ENCODE measurements at regions not wholly inside any gene's neighbourhood (a gene's known extent, or its start where the extent isn't known, plus 50 kb on each side); places are given as distances from the start of the nearest gene placed in this dataset.

DNA sequence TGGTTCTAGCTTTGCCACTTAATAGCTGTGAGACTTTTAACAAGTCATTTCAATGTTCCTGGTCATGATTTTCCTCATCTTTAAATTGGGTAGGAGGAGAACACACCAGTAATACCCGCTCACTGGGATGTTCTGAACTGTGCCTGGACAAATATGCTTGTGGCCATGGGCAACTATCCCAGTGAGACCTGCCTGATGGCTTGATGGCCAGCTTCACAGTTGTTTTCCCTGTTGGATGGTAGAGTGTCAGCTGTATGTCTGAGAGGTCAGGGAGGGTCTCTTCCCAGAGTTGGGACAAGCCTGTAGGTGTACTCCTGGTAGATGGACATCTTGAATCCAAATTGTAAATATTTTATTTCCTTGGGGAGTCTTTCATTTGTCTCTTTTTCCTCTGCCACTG lies 92.5 kb upstream of the PFN2 start:
- DNase-seq (ENCODE audit: low read depth) = no peak

DNA sequence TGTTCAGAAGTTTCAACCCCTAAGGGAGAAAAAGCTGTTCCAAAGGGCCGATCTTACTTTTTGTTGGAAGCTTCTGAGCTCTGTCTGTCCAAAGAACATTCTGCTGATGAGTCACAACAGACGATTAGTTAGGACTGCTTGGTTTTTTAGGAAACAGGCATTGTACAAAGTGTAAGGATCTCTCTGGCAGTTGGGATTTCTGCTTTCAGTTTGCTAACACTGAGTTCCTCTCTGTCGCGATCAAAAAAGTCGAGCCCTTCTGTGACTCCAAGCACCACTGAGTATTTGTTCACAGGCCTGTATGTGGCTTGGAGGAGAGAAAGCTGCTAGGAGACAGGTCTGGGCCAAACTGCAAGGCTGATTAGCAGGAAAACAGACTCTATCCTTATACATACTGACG lies 91.8 kb upstream of the PFN2 start:
- no peak for DNase-seq (ENCODE audit: low read depth)

DNA sequence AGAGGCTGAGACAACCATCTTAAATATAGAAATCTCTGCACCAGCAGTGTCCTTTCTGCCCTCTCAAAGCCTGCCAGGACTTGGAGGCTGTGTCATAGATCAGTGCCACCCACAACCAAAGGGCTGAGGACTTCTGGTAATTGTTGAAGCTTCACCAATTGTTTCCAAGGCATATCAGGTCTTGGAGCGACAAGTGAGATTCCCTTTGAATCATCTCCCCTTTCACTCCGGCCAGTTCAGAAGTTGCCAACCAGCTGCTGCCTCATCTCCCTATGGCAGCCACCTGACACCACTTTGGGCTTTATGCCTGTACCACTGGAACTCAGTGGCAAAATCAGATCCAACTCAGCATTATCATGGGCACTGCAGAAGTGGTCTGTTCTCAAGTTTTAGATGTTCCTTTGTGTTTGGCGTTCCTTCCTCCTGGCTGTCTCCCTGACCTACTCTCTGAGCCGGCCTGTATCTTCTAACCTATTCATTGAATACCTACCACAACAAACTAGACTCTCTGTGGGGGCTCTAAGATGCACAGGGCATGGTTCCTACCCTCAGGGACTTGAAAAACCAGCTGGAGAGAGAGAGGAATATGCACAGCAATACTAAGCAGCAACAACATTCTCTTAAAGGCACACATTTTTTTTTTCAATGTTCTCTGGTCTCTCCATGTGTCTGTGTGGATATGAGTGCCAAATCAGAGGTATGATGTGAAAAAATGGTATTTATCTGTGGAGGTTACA lies 90.8 kb upstream of the PFN2 start:
- no peak for DNase-seq (ENCODE audit: low read depth)

DNA sequence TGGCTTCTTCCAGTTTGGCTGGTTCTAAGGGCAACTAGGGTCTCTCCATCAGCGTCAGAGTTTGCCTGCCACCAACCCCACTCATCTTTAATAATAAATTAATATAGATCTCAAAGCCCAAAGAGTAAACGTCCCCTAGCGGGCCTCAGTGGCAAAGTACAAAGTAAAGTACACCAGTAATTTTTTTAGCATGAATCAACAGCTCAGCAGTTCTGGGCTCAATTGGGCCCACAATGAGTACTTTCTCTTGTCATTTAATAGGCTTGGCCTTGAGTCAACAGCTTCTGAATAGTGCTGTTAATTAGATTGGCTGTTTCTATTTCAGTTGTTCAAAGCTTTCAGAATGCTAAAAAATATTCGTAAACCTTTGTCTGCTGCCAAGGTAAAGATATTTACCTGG lies 89.0 kb upstream of the PFN2 start:
- DNase-seq (ENCODE audit: low read depth) = no peak

DNA sequence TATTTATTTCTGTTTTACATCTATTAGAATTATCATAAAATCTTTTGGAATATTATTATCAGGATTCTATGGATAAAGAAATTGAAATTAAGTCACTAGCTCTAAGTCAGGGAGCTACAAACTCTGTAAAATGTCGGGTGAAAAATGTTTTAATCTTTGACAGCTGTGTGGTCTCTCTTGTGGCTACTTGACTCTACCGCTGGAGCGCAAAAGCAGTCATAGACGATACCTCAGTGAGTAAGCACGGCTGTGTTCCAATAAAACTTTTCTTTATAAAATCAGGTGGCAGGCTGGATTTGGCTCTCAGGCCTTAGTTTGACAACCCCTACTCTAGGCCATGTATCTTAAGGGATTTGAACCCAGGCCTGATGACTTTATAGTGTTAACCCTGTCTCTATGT lies 88.5 kb upstream of the PFN2 start:
- DNase-seq (ENCODE audit: low read depth) = no peak

DNA sequence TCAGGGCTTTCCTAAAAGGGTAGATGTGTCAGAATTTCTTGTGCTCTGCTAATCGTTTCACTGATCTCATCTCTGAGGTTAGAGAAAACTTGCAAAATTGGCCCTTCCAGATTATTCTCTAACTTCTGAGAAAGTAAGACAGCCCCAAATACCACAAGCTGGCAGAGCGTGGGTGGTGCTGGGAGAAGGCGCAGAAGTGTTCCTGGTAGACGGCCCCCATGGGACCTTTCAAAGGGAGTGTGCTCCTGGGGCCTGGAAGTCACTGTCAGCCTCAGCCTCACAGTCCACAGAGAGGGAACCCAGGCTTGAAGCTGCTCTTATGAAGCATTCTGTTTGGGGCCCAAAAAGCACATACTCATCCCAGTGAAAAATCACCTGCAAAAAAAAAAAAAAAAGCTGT lies 86.5 kb upstream of the PFN2 start:
- no peak for DNase-seq (ENCODE audit: low read depth)

DNA sequence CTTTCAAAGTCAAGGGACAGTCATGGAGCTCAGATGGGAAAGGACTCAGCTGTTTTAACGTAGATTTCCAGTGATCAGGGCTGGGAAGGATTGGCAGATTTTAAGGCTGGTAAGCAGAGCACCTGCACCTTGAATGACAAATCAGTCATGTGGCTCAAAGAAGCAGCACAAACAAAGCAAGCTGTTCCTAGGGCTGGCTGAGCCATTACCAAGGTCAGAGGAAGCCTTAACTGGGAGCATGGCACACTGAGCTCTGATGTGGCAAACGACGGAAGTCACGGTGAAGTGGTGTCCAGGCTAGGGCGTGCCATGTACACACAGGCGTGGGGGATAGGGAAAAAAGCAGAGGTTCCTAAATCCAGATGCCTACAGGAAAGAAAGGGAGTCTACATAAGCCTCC lies 84.6 kb upstream of the PFN2 start:
- no peak for DNase-seq (ENCODE audit: low read depth)

DNA sequence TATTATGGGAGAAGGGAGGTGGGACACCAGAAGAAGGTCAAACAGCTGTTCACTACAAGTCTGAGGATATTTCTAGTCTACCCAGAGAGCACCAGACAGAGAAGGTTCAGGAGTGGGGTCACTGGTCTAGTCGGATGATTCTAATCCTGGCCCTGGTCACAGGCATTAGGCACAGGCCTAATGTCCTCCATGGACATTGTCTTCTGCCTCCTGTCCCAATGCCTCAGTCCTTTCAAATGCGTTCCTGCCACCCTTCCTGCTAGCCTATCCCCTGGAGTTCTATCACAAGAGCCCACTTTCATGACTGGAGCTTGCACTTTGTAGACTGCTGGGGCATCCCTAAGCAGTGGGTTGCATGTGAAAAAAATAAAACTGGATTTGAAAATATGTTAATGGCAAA lies 83.9 kb upstream of the PFN2 start:
- DNase-seq (ENCODE audit: low read depth) = no peak

DNA sequence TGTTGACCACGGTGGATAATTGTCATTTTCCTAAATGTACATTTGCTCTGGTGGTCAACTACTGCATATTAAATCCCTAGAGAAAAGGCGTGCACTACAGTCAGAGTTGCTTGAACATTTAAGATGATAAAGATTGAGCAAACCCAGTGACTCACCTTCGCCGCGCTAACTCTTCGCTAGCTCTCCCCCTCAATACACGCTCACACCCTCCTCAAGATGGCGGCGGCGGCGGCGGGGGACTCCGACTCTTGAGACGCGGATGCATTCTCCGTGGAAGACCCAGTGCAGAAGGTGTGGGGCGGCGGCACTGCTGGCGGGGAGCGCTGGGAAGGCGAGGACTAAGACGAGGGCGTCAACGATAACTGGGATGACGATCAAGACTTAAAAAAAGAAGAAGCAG lies 79.8 kb upstream of the PFN2 start:
- no peak for DNase-seq (ENCODE audit: low read depth)

DNA sequence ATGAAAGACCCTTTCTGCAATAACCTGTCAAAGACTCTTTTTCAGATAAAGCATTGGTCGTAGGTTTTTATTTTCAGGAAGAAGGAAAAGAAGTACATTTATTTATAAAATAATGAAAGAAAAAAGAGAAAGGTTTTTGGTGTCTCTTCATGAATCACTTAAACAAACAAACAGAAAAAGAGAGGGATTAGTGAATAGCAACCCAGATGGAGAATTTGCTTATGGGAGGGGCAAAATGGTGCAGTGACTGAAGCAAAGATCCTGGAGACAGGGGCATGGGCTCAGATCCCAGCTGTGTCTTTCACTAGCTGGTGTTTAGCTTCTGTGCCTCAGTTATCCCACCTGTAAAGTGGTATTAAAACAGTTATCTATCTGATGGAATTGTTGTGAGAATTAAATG lies 78.6 kb upstream of the PFN2 start:
- no peak for DNase-seq (ENCODE audit: low read depth)

DNA sequence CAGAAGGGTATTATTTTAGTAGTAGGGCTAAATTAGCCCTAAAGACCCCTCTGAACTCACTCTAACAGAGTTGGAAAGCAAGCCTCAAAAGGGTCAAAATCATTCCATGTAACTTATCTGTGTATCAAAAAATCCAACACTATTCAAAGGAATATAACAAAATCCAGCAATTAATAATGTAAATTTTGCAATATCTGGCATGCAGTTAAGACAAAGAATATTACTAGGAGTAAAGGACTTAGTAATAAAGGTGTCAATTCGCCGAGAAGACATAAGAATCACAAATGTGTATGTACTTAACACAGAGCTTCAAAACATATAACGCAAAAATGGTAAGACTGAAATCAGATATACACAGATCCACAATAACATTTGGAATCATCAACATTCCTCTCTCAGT lies 71.2 kb upstream of the PFN2 start:
- no peak for DNase-seq (ENCODE audit: low read depth)

DNA sequence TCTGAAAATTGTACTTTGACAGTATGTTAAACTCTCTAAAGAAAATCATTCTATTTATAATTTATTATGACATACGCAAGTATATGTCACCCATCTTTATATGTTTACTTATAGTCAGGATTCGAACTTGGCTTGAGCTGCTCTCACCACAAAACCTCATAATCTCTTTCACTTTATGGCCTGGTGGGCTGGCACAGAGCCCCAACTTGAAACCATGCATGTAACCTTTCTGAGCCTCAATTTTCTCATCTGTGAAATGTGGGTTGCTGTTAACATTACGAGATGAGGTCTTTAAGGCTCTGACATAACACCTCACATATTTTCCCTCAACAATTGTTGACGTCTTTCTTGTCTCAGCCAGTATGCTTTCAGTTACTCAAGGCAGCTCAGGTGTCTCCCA lies 69.4 kb upstream of the PFN2 start:
- DNase-seq (ENCODE audit: low read depth) = no peak

DNA sequence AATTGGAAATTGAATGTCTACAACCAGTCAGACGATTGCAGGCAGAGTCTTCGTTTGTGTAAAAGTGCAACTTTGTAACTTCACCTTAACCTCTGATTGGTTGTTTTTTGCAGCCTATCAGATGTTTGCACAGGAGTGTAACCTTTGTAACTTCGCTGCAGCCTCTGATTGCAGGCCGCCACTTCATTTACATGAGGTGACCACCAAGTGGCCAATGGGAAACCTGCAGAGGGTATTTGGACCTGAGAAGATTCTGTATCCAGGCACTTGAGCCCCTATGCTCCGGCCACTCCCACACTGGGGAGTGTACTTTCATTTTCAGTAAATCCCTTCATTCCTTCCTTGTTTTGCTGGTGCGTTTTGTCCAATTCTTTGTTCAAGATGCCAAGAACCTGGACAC lies 68.1 kb upstream of the PFN2 start:
- no peak for DNase-seq (ENCODE audit: low read depth)

DNA sequence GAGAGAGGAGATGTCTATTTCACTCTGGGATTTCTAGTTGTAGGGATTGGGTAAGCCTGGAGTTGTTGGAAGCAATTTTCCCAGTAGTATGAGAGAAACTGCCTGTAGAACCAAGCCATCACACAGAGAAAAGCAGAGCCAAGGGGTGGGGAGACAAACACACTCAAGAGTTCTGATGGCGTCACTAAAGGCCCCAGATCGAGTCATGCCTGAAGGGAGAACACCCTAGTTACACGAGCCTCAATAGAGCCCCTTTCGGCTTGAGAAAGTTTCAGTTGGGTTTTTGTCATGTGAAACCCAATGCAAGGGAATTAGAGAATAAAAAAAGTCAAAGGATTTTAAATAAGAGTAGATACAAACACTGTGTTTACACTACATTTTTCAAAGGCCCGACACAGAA lies 66.1 kb upstream of the PFN2 start:
- no peak for DNase-seq (ENCODE audit: low read depth)

DNA sequence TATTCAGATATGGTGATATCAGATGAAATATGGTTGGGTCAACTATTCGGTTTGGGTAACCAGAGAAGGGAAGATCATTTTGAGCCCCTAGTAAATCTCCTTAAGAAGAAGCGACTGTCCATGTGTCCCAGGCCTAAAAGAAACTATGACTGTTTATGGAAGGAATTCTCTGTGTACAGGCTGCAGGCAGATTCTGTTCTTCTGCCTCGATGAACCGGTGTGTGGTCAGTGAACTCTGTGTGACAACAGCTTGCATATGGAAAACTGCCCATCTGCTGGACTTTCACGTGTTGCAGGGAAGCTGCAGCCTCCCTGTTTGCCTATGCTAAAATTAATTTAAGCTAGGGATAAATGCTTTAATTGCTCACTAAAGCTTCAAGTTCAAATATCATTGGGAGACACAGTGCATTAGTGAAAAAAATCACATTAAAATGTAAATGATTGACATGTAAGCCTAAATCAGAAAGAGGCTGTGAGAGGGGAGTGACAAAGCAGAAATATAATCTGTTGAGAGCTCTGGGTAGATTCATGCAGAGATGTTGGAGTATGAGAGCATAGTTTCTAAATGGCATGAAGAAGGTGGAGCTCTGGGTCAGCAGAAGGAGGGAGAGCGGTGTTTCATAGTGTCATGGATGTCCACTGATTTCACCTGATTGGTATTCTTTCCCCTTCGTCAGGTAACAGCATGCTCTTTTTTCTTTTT lies 65.4 kb upstream of the PFN2 start:
- DNase-seq (ENCODE audit: low read depth) = no peak

DNA sequence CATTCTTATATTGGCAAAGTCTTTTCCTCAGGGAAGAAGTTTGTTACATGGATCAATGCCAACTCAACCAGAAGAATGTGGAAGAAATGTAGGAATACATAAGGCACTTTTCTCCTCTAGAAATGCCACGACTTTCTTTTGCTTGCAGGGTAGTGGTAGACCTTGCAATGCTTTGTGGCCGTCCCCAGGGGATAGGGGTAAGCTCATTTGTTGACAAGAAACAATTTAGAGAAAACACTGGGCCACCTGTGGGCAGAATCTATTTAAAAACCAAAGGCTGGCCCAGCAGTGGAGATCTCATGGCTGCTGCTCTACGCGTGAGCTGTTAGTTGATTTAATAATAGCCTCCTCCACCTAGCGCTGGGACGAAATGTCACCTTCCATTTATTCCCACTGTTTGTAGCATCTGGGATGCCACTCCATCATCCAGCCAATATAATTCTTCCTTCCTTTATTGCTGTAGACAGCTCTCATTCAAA lies 64.6 kb upstream of the PFN2 start:
- no peak for DNase-seq (ENCODE audit: low read depth)

DNA sequence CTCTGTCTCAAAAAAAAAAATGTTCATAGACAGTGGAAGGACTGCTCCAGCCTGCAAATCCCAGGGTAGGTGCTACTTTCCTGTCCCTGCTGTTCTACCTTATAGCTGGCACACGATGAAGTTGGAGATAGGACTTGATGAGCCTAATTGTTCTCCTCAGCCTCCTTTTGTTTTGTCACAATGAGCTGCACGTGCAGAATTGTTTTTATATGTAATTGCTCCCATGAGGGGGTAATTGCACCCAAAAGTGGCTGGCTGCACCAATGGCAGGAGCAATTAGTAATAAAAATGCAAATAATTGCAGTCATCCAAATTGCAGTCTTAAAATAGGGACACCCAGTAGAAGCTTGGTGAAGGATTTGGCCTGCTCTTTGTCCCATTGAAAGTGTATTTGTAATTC lies 63.0 kb upstream of the PFN2 start:
- DNase-seq (ENCODE audit: low read depth) = no peak

DNA sequence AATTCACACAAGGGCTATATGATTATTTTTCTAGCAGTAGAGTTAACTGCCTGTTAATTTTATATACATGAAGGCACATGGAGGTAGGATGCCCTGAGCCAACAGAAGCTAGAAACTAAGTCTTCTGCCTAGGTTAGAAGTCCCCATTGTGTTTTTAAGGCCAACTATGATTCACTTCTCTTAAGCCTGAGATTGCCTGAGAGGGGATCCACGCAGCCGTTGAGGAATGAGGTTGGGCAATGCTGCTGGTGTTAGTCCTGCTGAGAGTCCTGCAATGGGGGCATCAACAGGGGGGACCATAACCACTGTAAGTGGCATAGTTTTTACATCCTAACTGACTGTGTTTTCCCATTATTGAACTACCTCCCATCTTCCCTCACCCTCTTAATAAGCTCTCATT lies 60.1 kb upstream of the PFN2 start:
- no peak for DNase-seq (ENCODE audit: low read depth)

DNA sequence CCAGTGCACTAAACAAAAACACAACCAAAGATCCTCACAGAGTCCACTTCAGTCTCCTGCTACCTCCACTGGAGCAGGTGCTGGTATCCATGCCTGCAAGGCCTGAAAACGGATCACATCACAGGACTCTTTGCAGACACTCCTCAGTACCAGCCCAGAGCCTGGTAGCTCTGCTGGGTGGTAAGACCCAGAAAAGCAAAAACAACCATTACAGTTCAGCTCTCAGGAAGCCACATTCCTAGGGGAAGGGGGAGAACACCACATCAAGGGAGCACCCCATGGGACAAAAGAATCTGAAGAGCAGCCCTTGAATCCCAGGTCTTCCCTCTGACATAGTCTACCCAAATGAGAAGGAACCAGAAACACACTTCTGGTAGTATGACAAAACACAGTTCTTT lies 52.5 kb upstream of the PFN2 start:
- no peak for DNase-seq (ENCODE audit: low read depth)

DNA sequence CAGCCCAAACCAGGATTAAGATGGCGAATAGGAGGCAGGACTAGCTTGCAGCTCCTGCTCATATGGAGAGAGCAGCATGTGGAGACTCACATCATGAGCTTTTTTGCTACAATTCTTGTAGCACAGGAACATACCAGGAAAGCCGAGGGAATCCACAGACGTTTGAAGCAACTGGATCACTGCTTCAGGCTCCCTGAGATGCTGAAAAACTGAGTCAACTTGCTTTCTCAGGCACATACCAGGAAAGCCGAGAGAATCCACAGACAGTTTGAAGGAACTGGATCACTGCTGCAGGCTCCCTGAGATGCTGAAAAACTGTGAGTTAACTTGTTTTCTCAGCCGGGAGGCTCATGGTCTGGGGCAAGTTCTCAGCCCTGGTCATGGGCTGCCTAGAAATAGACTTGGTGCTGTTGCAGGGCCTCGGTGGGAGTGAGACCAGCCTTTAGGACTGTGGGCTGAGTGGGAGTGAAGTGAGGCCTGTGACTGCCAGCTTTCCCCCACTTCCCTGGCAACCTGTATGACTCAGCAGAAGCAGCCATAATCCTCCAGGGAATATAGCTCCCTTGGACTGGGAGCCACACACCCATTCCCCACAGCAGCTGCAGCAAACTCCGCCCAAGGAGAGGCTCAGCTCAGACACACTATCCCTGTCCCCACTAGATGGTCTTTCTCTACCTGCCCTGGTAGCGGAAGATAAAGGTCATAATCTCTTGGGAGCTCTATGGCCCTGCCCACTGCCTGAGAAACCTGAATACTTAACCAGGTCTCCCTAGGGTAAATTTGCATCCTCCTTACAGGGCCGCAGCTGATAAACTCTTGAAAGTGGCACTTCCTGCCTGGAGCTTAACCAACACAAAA lies 51.9 kb upstream of the PFN2 start:
- no peak for DNase-seq (ENCODE audit: low read depth)

DNA sequence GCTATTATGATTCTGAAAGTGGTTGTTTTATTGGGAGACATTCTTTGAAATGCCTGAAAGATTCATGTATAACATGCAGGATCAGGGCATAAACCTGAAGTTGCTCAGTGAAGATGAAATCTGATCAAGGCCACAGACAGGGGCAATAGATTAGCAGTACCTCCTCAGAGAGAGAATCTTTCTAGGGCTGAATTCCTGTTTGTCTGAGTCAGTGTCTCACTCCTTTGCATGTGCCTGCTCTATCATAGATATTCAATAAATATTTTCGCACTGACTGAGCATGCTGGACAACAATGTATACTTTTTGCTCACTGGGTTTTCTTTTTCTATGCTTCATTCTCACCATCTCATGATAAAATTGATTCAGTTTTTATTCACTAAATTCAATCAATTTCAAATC lies 49.8 kb upstream of the PFN2 start:
- DNase-seq (ENCODE audit: low read depth) = peak; percentile 65

Data from HS-5 (cell line).